ENCODE measurements at regions not wholly inside any gene's neighbourhood (a gene's known extent, or its start where the extent isn't known, plus 50 kb on each side); places are given as distances from the start of the nearest gene placed in this dataset.

GRCh38 chr17:36756695-36757094 lies 155.3 kb downstream of the MRM1 start:
- DNase-seq (ENCODE audit: low read depth), result no peak
- CTCF ChIA-PET, result interaction anchor here (1.0 kb wide), 1 partner anchor 35 kb away, joined by 3 read pairs; no protein-coding TSS in a partner anchor
- H3K36me3 ChIP-seq (ENCODE audit: control insufficient read depth, insufficient read depth, low read length), result no peaks in the 10 kb centered on the region
- TF ChIP-seq, protein P1, sequence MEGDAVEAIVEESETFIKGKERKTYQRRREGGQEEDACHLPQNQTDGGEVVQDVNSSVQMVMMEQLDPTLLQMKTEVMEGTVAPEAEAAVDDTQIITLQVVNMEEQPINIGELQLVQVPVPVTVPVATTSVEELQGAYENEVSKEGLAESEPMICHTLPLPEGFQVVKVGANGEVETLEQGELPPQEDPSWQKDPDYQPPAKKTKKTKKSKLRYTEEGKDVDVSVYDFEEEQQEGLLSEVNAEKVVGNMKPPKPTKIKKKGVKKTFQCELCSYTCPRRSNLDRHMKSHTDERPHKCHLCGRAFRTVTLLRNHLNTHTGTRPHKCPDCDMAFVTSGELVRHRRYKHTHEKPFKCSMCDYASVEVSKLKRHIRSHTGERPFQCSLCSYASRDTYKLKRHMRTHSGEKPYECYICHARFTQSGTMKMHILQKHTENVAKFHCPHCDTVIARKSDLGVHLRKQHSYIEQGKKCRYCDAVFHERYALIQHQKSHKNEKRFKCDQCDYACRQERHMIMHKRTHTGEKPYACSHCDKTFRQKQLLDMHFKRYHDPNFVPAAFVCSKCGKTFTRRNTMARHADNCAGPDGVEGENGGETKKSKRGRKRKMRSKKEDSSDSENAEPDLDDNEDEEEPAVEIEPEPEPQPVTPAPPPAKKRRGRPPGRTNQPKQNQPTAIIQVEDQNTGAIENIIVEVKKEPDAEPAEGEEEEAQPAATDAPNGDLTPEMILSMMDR (IDR thresholded peaks at IDR 0.05; ENCODE audit: insufficient read depth, low read depth, low read length), result no peak
- POLR2A ChIA-PET, result no interaction called here
- no peak overlapping the region for H3K4me3 ChIP-seq (ENCODE audit: low read depth, low read length)
- H3K27me3 ChIP-seq (ENCODE audit: control insufficient read depth, insufficient read depth, low read length), result no peaks in the 10 kb centered on the region; the same call in 1 of the 2 replicates

- TF ChIP-seq, protein P1 (IDR thresholded peaks at IDR 0.05; ENCODE audit: insufficient read depth, low read depth, low read length), result no peak
- Histone ChIP-seq H3K36me3 (ENCODE audit: control insufficient read depth, insufficient read depth, low read length) (no peaks in the 10 kb centered on the region), H3K4me3 (ENCODE audit: low read depth, low read length) (no peak overlapping the region), H3K27me3 (ENCODE audit: control insufficient read depth, insufficient read depth, low read length) (no peaks in the 10 kb centered on the region)
- POLR2A ChIA-PET, result no interaction called here
- no peak for DNase-seq (ENCODE audit: low read depth)
- CTCF ChIA-PET, result no interaction called here
These were observed 159.0 kb downstream of the MRM1 start for GRCh38 chr17:36760425-36760824.

- POLR2A ChIA-PET, result no interaction called here
- Histone ChIP-seq H3K27me3 (ENCODE audit: control insufficient read depth, insufficient read depth, low read length) (no peaks in the 10 kb centered on the region), H3K36me3 (ENCODE audit: control insufficient read depth, insufficient read depth, low read length) (no peaks in the 10 kb centered on the region), H3K4me3 (ENCODE audit: low read depth, low read length) (no peak overlapping the region)
- CTCF ChIA-PET, result no interaction called here
- TF ChIP-seq, protein P1 (IDR thresholded peaks at IDR 0.05; ENCODE audit: insufficient read depth, low read depth, low read length), result no peak
- DNase-seq (ENCODE audit: low read depth), result no peak
These were observed 160.0 kb downstream of the MRM1 start for GRCh38 chr17:36761203-36761950.

GRCh38 chr17:36765436-36766043 lies 164.2 kb downstream of the MRM1 start:
- TF ChIP-seq, protein P1 (IDR thresholded peaks at IDR 0.05; ENCODE audit: insufficient read depth, low read depth, low read length), result no peak
- Histone ChIP-seq H3K4me3 (ENCODE audit: low read depth, low read length) (no peak overlapping the region), H3K36me3 (ENCODE audit: control insufficient read depth, insufficient read depth, low read length) (no peaks in the 10 kb centered on the region), H3K27me3 (ENCODE audit: control insufficient read depth, insufficient read depth, low read length) (peaks cover 9% of the 10 kb centered on the region)
- no peak for DNase-seq (ENCODE audit: low read depth)
- POLR2A ChIA-PET, result no interaction called here
- CTCF ChIA-PET, result interaction anchor here (1.3 kb wide), 1 partner anchor 17 kb away, joined by 3 read pairs; no protein-coding TSS in a partner anchor

DNA sequence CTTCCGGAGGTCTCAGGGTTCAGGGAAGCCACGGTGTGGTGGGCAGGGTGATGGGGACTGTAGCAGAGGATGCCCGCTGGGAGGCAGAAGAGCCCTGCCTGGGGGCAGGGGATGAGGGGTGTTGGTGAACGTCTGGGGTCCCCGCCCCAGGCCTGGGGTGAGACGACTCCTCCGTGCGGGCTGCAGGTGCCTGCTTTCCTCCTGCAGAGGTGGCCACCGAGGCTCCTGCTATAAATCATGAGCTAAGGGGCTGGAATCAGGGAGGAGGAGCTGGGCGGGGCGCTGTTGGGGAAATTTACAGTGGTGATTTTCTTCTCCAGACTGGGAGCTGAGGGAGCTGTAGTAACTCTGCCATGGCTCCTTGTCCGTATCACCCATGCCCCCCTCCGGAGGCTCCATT lies 167.0 kb downstream of the MRM1 start:
- ChIA-PET POLR2A (no interaction called here), CTCF (no interaction called here)
- Histone ChIP-seq H3K4me3 (ENCODE audit: low read depth, low read length) (no peak overlapping the region), H3K36me3 (ENCODE audit: control insufficient read depth, insufficient read depth, low read length) (no peaks in the 10 kb centered on the region), H3K27me3 (ENCODE audit: control insufficient read depth, insufficient read depth, low read length) (peaks cover 11% of the 10 kb centered on the region)
- TF ChIP-seq, protein P1 (IDR thresholded peaks at IDR 0.05; ENCODE audit: insufficient read depth, low read depth, low read length), result no peak
- no peak for DNase-seq (ENCODE audit: low read depth)

Data from BJ (cell line).